Progenitor cell of endocrine pancreas (in vitro differentiated cells): ENCODE measurements at regions not wholly inside any gene's neighbourhood (a gene's known extent, or its start where the extent isn't known, plus 50 kb on each side); places are given as distances from the start of the nearest gene placed in this dataset.
"Not testable (repeated sequence)": the region's sequence is repeated elsewhere in the genome, so short reads cannot be mapped to it uniquely, and the experiment has no call there.

Experiments
- DNase-seq: peaks from one replicate; pipeline ENCODE4 v3.0.0; 2021; ENCODE audit warnings: low spot score; ENCODE audit not compliant: unreplicated experiment
- H3K27ac Mint-ChIP-seq: 2 replicates; pipeline ENCODE4 v1.8.0; 2021; ENCODE audit warnings: mild to moderate bottlenecking, moderate library complexity, mixed read lengths
- H3K27me3 Mint-ChIP-seq: 2 replicates; pipeline ENCODE4 v1.8.0; 2021; ENCODE audit warnings: mixed read lengths
- H3K36me3 Mint-ChIP-seq: 2 replicates; pipeline ENCODE4 v1.8.0; 2022; ENCODE audit warnings: mixed read lengths; ENCODE audit not compliant: insufficient read depth
- H3K4me1 Mint-ChIP-seq: 2 replicates; pipeline ENCODE4 v1.8.0; 2021; ENCODE audit warnings: low read depth, mixed read lengths
- H3K4me3 Mint-ChIP-seq: 2 replicates; pipeline ENCODE4 v1.8.0; 2021; ENCODE audit warnings: low read depth, mild to moderate bottlenecking, moderate library complexity, mixed read lengths
- H3K9me3 Mint-ChIP-seq: 2 replicates; pipeline ENCODE4 v1.8.0; 2021; ENCODE audit warnings: low read depth, mixed read lengths
- CTCF ChIP-seq: fragments of 200-600 bp; sonication (generic); IDR thresholded peaks from one replicate; pipeline ENCODE4 v1.5.0; 2021; ENCODE audit warnings: antibody characterized with exemption, mild to moderate bottlenecking; ENCODE audit not compliant: unreplicated experiment

GRCh38 chr6:120935908-120936307, 398.4 kb downstream of the TBC1D32 start:
- Mint-ChIP-seq H3K27me3 (no peaks in the 10 kb centered on the region), H3K36me3 (no peaks in the 10 kb centered on the region), H3K9me3 (no peaks in the 10 kb centered on the region), H3K4me3 (no peak overlapping the region), H3K27ac (no peak overlapping the region), H3K4me1 (peaks cover 16% of the 10 kb centered on the region)
- DNase-seq: no peak
- TF ChIP-seq CTCF: no peak

GRCh38 chr6:120935016-120935415, 399.3 kb downstream of the TBC1D32 start:
- H3K36me3 Mint-ChIP-seq: no peaks in the 10 kb centered on the region
- H3K27me3 Mint-ChIP-seq: no peaks in the 10 kb centered on the region
- H3K27ac Mint-ChIP-seq: no peak overlapping the region
- H3K4me1 Mint-ChIP-seq: peaks cover 23% of the 10 kb centered on the region
- no peak for TF ChIP-seq CTCF
- H3K9me3 Mint-ChIP-seq: no peaks in the 10 kb centered on the region
- H3K4me3 Mint-ChIP-seq: no peak overlapping the region
- DNase-seq: no peak

- H3K27me3 Mint-ChIP-seq: not testable (repeated sequence)
- peak overlapping the region; percentile 69 for H3K27ac Mint-ChIP-seq
Measured at GRCh38 chr6:120931520-120932180, 402.6 kb downstream of the TBC1D32 start.

GRCh38 chr6:120930500-120930899, 403.8 kb downstream of the TBC1D32 start:
- H3K4me3 Mint-ChIP-seq, H3K9me3 Mint-ChIP-seq, H3K27me3 Mint-ChIP-seq, DNase-seq, H3K36me3 Mint-ChIP-seq: not testable (repeated sequence)
- peak overlapping the region; percentile 35 for H3K27ac Mint-ChIP-seq
- peaks cover 25% of the 10 kb centered on the region for H3K4me1 Mint-ChIP-seq

More at GRCh38 chr6:120931520-120932180, 402.6 kb downstream of the TBC1D32 start:
- H3K4me1 Mint-ChIP-seq: peaks cover 25% of the 10 kb centered on the region
- not testable (repeated sequence) for H3K9me3 Mint-ChIP-seq, H3K36me3 Mint-ChIP-seq, DNase-seq, H3K4me3 Mint-ChIP-seq

GRCh38 chr6:120924214-120924613, 410.1 kb downstream of the TBC1D32 start:
- no peak for TF ChIP-seq CTCF
- no peak overlapping the region for H3K27ac Mint-ChIP-seq
- peaks cover 10% of the 10 kb centered on the region for H3K9me3 Mint-ChIP-seq
- no peak for DNase-seq
- H3K4me1 Mint-ChIP-seq: no peaks in the 10 kb centered on the region
- H3K27me3 Mint-ChIP-seq: no peaks in the 10 kb centered on the region
- H3K4me3 Mint-ChIP-seq: no peak overlapping the region
- H3K36me3 Mint-ChIP-seq: no peaks in the 10 kb centered on the region

GRCh38 chr6:120918137-120918536, 416.1 kb downstream of the TBC1D32 start:
- no peak for DNase-seq
- Mint-ChIP-seq H3K9me3 (no peaks in the 10 kb centered on the region), H3K4me1 (no peaks in the 10 kb centered on the region), H3K36me3 (no peaks in the 10 kb centered on the region), H3K27me3 (no peaks in the 10 kb centered on the region), H3K27ac (no peak overlapping the region), H3K4me3 (no peak overlapping the region)
- no peak for TF ChIP-seq CTCF
